Osteocyte (in vitro differentiated cells): ENCODE measurements at regions not wholly inside any gene's neighbourhood (a gene's known extent, or its start where the extent isn't known, plus 50 kb on each side); places are given as distances from the start of the nearest gene placed in this dataset.

Experiments
- DNase-seq: peaks from one replicate; pipeline ENCODE4 v3.0.0; 2021; ENCODE audit warnings: mixed read lengths; ENCODE audit not compliant: unreplicated experiment; ENCODE audit errors: extremely low spot score
- H3K27ac Mint-ChIP-seq: one replicate; pipeline ENCODE4 v1.8.0; 2021; ENCODE audit warnings: mild to moderate bottlenecking, mixed read lengths; ENCODE audit not compliant: unreplicated experiment
- H3K27me3 Mint-ChIP-seq: one replicate; pipeline ENCODE4 v1.8.0; 2021; ENCODE audit warnings: mixed read lengths; ENCODE audit not compliant: unreplicated experiment
- H3K36me3 Mint-ChIP-seq: one replicate; pipeline ENCODE4 v1.8.0; 2021; ENCODE audit warnings: mixed read lengths; ENCODE audit not compliant: unreplicated experiment
- H3K4me1 Mint-ChIP-seq: one replicate; pipeline ENCODE4 v1.8.0; 2021; ENCODE audit warnings: mixed read lengths; ENCODE audit not compliant: unreplicated experiment
- H3K4me3 Mint-ChIP-seq: one replicate; pipeline ENCODE4 v1.8.0; 2021; ENCODE audit warnings: mild to moderate bottlenecking, moderate library complexity, mixed read lengths; ENCODE audit not compliant: unreplicated experiment
- H3K9me3 Mint-ChIP-seq: one replicate; pipeline ENCODE4 v1.8.0; 2021; ENCODE audit warnings: mixed read lengths; ENCODE audit not compliant: unreplicated experiment
- CTCF ChIP-seq: fragments of 200-600 bp; sonication (generic); IDR thresholded peaks from 2 replicates; pipeline ENCODE4 v1.5.0; 2021; ENCODE audit warnings: antibody characterized with exemption, mild to moderate bottlenecking, moderate library complexity

- TF ChIP-seq CTCF = no peak
- no peaks in the 10 kb centered on the region for H3K4me1 Mint-ChIP-seq
Measured at GRCh38 chr12:39040275-39040674, 134.9 kb upstream of the CPNE8 start.

GRCh38 chr12:39037115-39037514, 131.7 kb upstream of the CPNE8 start:
- Mint-ChIP-seq H3K4me1 (no peaks in the 10 kb centered on the region), H3K9me3 (no peaks in the 10 kb centered on the region), H3K27ac (no peak overlapping the region), H3K4me3 (no peak overlapping the region), H3K36me3 (no peaks in the 10 kb centered on the region), H3K27me3 (no peaks in the 10 kb centered on the region)
- no peak for TF ChIP-seq CTCF
- no peak for DNase-seq

More at GRCh38 chr12:39040275-39040674, 134.9 kb upstream of the CPNE8 start:
- no peak for DNase-seq
- no peaks in the 10 kb centered on the region for H3K27me3 Mint-ChIP-seq
- H3K9me3 Mint-ChIP-seq = no peaks in the 10 kb centered on the region
- no peaks in the 10 kb centered on the region for H3K36me3 Mint-ChIP-seq
- H3K4me3 Mint-ChIP-seq = no peak overlapping the region
- H3K27ac Mint-ChIP-seq = no peak overlapping the region

- Mint-ChIP-seq H3K27me3 (no peaks in the 10 kb centered on the region), H3K4me3 (no peak overlapping the region), H3K36me3 (no peaks in the 10 kb centered on the region), H3K27ac (no peak overlapping the region), H3K4me1 (no peaks in the 10 kb centered on the region), H3K9me3 (no peaks in the 10 kb centered on the region)
- no peak for DNase-seq
- no peak for TF ChIP-seq CTCF
Measured at GRCh38 chr12:39036105-39036504, 130.7 kb upstream of the CPNE8 start.

GRCh38 chr12:39033782-39034181, 128.4 kb upstream of the CPNE8 start:
- H3K27ac Mint-ChIP-seq = no peak overlapping the region
- no peaks in the 10 kb centered on the region for H3K4me1 Mint-ChIP-seq
- no peaks in the 10 kb centered on the region for H3K9me3 Mint-ChIP-seq
- no peak overlapping the region for H3K4me3 Mint-ChIP-seq
- H3K36me3 Mint-ChIP-seq = no peaks in the 10 kb centered on the region
- TF ChIP-seq CTCF = no peak
- DNase-seq = no peak
- H3K27me3 Mint-ChIP-seq = no peaks in the 10 kb centered on the region

- no peaks in the 10 kb centered on the region for H3K4me1 Mint-ChIP-seq
- H3K27ac Mint-ChIP-seq = no peak overlapping the region
- DNase-seq = no peak
- no peak for TF ChIP-seq CTCF
- H3K9me3 Mint-ChIP-seq = no peaks in the 10 kb centered on the region
- H3K36me3 Mint-ChIP-seq = no peaks in the 10 kb centered on the region
- no peaks in the 10 kb centered on the region for H3K27me3 Mint-ChIP-seq
- no peak overlapping the region for H3K4me3 Mint-ChIP-seq
Measured at GRCh38 chr12:39032448-39032847, 127.1 kb upstream of the CPNE8 start.
